ENCODE measurements at regions not wholly inside any gene's neighbourhood (a gene's known extent, or its start where the extent isn't known, plus 50 kb on each side); places are given as distances from the start of the nearest gene placed in this dataset.

- TF ChIP-seq CTCF (IDR thresholded peaks at IDR 0.05) (no peak), POLR2A (IDR thresholded peaks at IDR 0.05) (no peak), EP300 (IDR thresholded peaks at IDR 0.05) (no peak)
These were observed 111.1 kb upstream of the VGLL3 start for GRCh38 chr3:87101861-87102625.
